ENCODE measurements at regions not wholly inside any gene's neighbourhood (a gene's known extent, or its start where the extent isn't known, plus 50 kb on each side); places are given as distances from the start of the nearest gene placed in this dataset.

- TF ChIP-seq YY1 (IDR thresholded peaks at IDR 0.05; ENCODE audit: low read depth) (no peak), RAD21 (IDR thresholded peaks at IDR 0.05; ENCODE audit: low read depth) (no peak), EGR1 (IDR thresholded peaks at IDR 0.05) (no peak), MAX (IDR thresholded peaks at IDR 0.05) (no peak), TAF1 (IDR thresholded peaks at IDR 0.05; ENCODE audit: low read depth) (no peak), CEBPB (IDR thresholded peaks at IDR 0.05) (no peak), REST (IDR thresholded peaks at IDR 0.05; ENCODE audit: low read depth) (no peak), NFIC (IDR thresholded peaks at IDR 0.05) (no peak)
Measured at GRCh38 chr18:79615586-79615985, 64.0 kb upstream of the CTDP1 start.

All from Ishikawa (cell line).